ENCODE measurements at regions not wholly inside any gene's neighbourhood (a gene's known extent, or its start where the extent isn't known, plus 50 kb on each side); places are given as distances from the start of the nearest gene placed in this dataset.

DNA sequence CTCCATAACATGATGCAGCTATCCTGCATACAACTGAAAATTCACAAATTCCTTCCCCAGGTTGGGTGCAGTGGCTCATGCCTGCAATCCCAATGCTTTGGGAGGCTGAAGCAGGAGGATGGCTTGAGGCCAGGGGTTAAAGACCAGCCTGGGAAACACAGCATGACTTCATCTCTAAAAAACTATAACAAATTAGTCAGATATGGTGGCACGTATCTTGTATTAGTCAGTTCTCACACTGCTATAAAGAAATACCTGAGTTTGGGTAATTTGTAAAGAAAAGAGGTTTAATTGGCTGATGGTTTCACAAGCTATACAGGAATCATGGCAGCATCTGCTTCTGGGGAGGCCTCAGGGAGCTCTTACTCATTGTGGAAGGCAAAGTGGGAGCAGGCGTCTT lies 56.4 kb upstream of the DAPK1 start:
- no peak overlapping the region for H3K4me3 Mint-ChIP-seq (ENCODE audit: unreplicated experiment)
- CTCF ChIA-PET, result no interaction called here
- TF ChIP-seq, protein P1, sequence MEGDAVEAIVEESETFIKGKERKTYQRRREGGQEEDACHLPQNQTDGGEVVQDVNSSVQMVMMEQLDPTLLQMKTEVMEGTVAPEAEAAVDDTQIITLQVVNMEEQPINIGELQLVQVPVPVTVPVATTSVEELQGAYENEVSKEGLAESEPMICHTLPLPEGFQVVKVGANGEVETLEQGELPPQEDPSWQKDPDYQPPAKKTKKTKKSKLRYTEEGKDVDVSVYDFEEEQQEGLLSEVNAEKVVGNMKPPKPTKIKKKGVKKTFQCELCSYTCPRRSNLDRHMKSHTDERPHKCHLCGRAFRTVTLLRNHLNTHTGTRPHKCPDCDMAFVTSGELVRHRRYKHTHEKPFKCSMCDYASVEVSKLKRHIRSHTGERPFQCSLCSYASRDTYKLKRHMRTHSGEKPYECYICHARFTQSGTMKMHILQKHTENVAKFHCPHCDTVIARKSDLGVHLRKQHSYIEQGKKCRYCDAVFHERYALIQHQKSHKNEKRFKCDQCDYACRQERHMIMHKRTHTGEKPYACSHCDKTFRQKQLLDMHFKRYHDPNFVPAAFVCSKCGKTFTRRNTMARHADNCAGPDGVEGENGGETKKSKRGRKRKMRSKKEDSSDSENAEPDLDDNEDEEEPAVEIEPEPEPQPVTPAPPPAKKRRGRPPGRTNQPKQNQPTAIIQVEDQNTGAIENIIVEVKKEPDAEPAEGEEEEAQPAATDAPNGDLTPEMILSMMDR (IDR thresholded peaks at IDR 0.05; ENCODE audit: unreplicated experiment), result no peak

DNA sequence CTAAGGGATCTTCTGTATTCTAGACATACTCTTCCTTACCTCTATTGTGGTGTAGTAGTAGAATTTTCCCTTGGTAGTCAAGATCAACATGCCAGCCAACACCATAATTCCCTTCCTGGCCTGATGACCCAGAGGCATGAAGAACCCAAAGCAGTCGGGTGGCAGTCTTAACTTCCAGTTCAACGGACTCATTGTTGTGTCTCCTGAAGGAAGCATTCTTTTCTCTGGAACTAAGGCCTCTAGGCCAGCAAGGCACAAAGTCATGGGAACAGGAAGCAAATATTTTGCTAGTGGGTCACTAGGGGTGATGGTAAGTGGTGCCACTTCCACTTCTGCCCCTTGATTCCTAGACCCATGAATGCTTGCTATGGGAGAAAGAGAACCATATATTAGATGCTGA lies 55.2 kb upstream of the DAPK1 start:
- CTCF ChIA-PET, result no interaction called here
- Mint-ChIP-seq H3K4me3 (ENCODE audit: unreplicated experiment) (no peak overlapping the region), H3K27me3 (ENCODE audit: insufficient read depth, unreplicated experiment) (no peaks in the 10 kb centered on the region), H3K9me3 (ENCODE audit: unreplicated experiment) (no peaks in the 10 kb centered on the region), H3K4me1 (ENCODE audit: insufficient read depth, unreplicated experiment) (peaks cover 9% of the 10 kb centered on the region), H3K36me3 (ENCODE audit: insufficient read depth, unreplicated experiment) (no peaks in the 10 kb centered on the region), H3K27ac (ENCODE audit: low read depth, unreplicated experiment) (no peak overlapping the region)
- TF ChIP-seq, protein P1 (IDR thresholded peaks at IDR 0.05; ENCODE audit: unreplicated experiment), result no peak
- DNase-seq (ENCODE audit: unreplicated experiment), result no peak
- POLR2A ChIA-PET, result no interaction called here
- intact Hi-C loops (cut with micrococcal nuclease), result no loop called here
- no TSS peak for BruUV-seq (replicated peaks)

More for the DNA sequence above, 56.4 kb upstream of the DAPK1 start:
- H3K4me1 Mint-ChIP-seq (ENCODE audit: insufficient read depth, unreplicated experiment), result peaks cover 9% of the 10 kb centered on the region
- no peaks in the 10 kb centered on the region for H3K9me3 Mint-ChIP-seq (ENCODE audit: unreplicated experiment)
- no peaks in the 10 kb centered on the region for H3K27me3 Mint-ChIP-seq (ENCODE audit: insufficient read depth, unreplicated experiment)
- peak overlapping the region; percentile 4 for H3K27ac Mint-ChIP-seq (ENCODE audit: low read depth, unreplicated experiment)
- BruUV-seq (replicated peaks), result no TSS peak
- intact Hi-C loops (cut with micrococcal nuclease), result no loop called here
- peak; percentile 35 for DNase-seq (ENCODE audit: unreplicated experiment)
- H3K36me3 Mint-ChIP-seq (ENCODE audit: insufficient read depth, unreplicated experiment), result no peaks in the 10 kb centered on the region
- POLR2A ChIA-PET, result no interaction called here

DNA sequence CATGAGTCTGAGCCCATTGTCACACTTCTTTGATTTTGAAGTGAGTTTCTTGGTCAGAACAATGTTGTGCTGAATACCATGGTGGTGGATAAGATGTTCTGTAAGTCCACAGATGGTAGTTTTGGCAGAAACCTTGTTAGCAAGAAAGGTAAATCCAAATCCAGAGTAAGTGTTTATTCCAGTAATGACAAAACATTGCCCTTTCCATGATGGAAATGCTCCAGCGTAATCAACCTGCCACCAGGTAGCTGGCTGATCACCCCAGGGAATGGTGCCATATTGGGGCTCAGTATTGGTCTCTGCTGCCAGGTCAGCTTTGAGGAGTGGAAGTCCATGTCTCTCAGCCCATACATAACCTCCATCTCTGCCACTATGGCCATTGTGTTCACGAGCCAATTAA lies 54.7 kb upstream of the DAPK1 start:
- intact Hi-C loops (cut with micrococcal nuclease), result no loop called here
- Mint-ChIP-seq H3K27ac (ENCODE audit: low read depth, unreplicated experiment) (no peak overlapping the region), H3K9me3 (ENCODE audit: unreplicated experiment) (no peaks in the 10 kb centered on the region), H3K27me3 (ENCODE audit: insufficient read depth, unreplicated experiment) (no peaks in the 10 kb centered on the region), H3K4me3 (ENCODE audit: unreplicated experiment) (no peak overlapping the region), H3K36me3 (ENCODE audit: insufficient read depth, unreplicated experiment) (no peaks in the 10 kb centered on the region), H3K4me1 (ENCODE audit: insufficient read depth, unreplicated experiment) (peaks cover 9% of the 10 kb centered on the region)
- BruUV-seq (replicated peaks), result no TSS peak
- ChIA-PET CTCF (interaction anchor here (0.6 kb wide), 1 partner anchor 561 kb away, joined by 3 read pairs; no protein-coding TSS in a partner anchor), POLR2A (no interaction called here)
- TF ChIP-seq, protein P1 (IDR thresholded peaks at IDR 0.05; ENCODE audit: unreplicated experiment), result no peak
- no peak for DNase-seq (ENCODE audit: unreplicated experiment)

DNA sequence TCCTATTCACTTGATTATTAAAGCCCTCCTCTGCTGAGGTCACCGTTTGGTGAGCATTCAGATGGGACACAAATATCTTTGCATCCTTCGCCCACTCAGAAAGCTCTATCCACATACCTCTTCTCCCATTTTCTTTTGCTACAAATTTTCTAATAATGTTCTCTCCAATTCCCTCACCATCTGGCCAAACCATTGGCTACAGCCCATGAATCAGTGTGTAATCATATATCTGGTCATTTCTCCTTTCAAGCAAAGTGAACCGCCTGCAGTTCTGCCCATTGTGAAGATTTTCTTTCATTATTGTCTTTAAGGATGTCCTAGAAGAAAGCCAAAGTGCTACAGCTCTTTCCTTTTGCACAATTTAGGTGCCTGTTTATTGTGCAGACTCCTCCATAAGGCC lies 54.2 kb upstream of the DAPK1 start:
- H3K9me3 Mint-ChIP-seq (ENCODE audit: unreplicated experiment), result no peaks in the 10 kb centered on the region
- no peaks in the 10 kb centered on the region for H3K36me3 Mint-ChIP-seq (ENCODE audit: insufficient read depth, unreplicated experiment)
- ChIA-PET CTCF (interaction anchor here (0.6 kb wide), 1 partner anchor 560 kb away, joined by 3 read pairs; no protein-coding TSS in a partner anchor), POLR2A (no interaction called here)
- no peak overlapping the region for H3K4me3 Mint-ChIP-seq (ENCODE audit: unreplicated experiment)
- H3K27me3 Mint-ChIP-seq (ENCODE audit: insufficient read depth, unreplicated experiment), result no peaks in the 10 kb centered on the region
- TF ChIP-seq, protein P1 (IDR thresholded peaks at IDR 0.05; ENCODE audit: unreplicated experiment), result no peak
- H3K27ac Mint-ChIP-seq (ENCODE audit: low read depth, unreplicated experiment), result no peak overlapping the region
- no TSS peak for BruUV-seq (replicated peaks)
- no peak for DNase-seq (ENCODE audit: unreplicated experiment)
- intact Hi-C loops (cut with micrococcal nuclease), result no loop called here
- peaks cover 9% of the 10 kb centered on the region for H3K4me1 Mint-ChIP-seq (ENCODE audit: insufficient read depth, unreplicated experiment)
